ENCODE measurements at regions not wholly inside any gene's neighbourhood (a gene's known extent, or its start where the extent isn't known, plus 50 kb on each side); places are given as distances from the start of the nearest gene placed in this dataset.

DNA sequence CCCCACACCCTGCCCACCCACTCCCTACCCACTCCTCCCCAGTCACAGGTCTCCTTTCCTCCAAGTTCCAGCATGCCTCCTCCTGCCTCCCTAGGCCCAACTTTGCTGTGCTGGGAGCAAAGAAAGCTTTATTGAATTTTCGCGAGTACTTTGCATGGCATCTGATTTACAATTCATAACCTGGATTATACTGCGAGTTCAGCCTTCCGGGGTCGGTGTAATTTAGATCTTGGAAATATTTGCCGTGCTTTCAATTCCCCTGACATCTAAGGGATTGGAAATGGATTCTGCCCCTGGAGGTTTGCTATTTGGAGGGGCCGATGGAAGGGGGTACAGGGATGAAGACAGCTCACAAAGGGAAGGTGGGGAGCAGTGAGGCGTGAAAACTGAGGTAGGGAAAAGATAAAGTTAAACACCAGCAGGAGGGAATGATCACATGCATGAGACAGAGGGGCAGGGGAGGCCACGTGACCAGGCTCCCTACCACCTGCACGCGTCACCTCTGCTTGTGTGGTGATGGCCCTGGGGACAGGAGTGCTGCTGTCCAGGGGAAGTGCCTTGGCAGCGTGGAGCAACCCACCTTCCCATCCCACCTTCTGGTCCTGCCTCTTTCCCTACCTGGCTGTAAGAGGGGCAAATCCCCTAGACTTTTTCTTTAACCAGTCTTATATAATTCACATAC, 132.3 kb upstream of the RPL38 start (continued):
- TF ChIP-seq EP300 (IDR thresholded peaks at IDR 0.05; ENCODE audit: borderline replicate concordance in 1 of 2, low read depth in 2 of 2, low read length in 2 of 2) = no peak
